WERI-Rb-1 (cell line): ENCODE measurements at regions not wholly inside any gene's neighbourhood (a gene's known extent, or its start where the extent isn't known, plus 50 kb on each side); places are given as distances from the start of the nearest gene placed in this dataset.

Experiments
- DNase-seq: peaks from one replicate; pipeline ENCODE4 v3.0.0-alpha.2; 2020
- H3K27ac ChIP-seq: fragments of 250-450 bp; sonication (Bioruptor Pico); 2 replicates; pipeline ENCODE4 v1.5.1; 2020; ENCODE audit warnings: mild to moderate bottlenecking, moderate library complexity
- H3K27me3 ChIP-seq: fragments of 250-450 bp; sonication (Bioruptor Pico); 2 replicates; pipeline ENCODE4 v1.5.1; 2021; ENCODE audit warnings: mild to moderate bottlenecking, low read depth, moderate library complexity; ENCODE audit not compliant: insufficient read depth, severe bottlenecking
- H3K36me3 ChIP-seq: fragments of 250-450 bp; sonication (Bioruptor Pico); 2 replicates; pipeline ENCODE4 v1.5.1; 2020; ENCODE audit warnings: mild to moderate bottlenecking, moderate library complexity
- H3K4me3 ChIP-seq: 2 replicates; pipeline ENCODE4 v1.5.1; 2011; ENCODE audit warnings: low read depth, mild to moderate bottlenecking, control low read depth, low read length
- H3K9me3 ChIP-seq: fragments of 250-450 bp; sonication (Bioruptor Pico); 2 replicates; pipeline ENCODE4 v1.5.1; 2021; ENCODE audit warnings: mild to moderate bottlenecking, moderate library complexity; ENCODE audit not compliant: severe bottlenecking
- CTCF ChIP-seq: IDR thresholded peaks from 2 replicates; pipeline ENCODE4 v1.5.1; 2011; ENCODE audit warnings: low read depth, mild to moderate bottlenecking, control low read depth, inconsistent platforms, low read length

GRCh38 chr12:78431931-78432330, 432.6 kb upstream of the SYT1 start:
- no peak overlapping the region for H3K4me3 ChIP-seq
- DNase-seq: no peak
- no peaks in the 10 kb centered on the region for H3K36me3 ChIP-seq
- no peak overlapping the region for H3K27ac ChIP-seq
- no peak for TF ChIP-seq CTCF
- no peaks in the 10 kb centered on the region for H3K27me3 ChIP-seq
- no peaks in the 10 kb centered on the region for H3K9me3 ChIP-seq

GRCh38 chr12:78439666-78440065, 424.9 kb upstream of the SYT1 start:
- Histone ChIP-seq H3K27ac (no peak overlapping the region), H3K4me3 (no peak overlapping the region), H3K27me3 (no peaks in the 10 kb centered on the region), H3K9me3 (peaks cover 3% of the 10 kb centered on the region), H3K36me3 (no peaks in the 10 kb centered on the region)
- TF ChIP-seq CTCF: no peak
- no peak for DNase-seq

GRCh38 chr12:78441737-78442453, 422.7 kb upstream of the SYT1 start:
- Histone ChIP-seq H3K36me3 (no peaks in the 10 kb centered on the region), H3K27me3 (no peaks in the 10 kb centered on the region), H3K9me3 (peaks cover 3% of the 10 kb centered on the region), H3K4me3 (no peak overlapping the region), H3K27ac (no peak overlapping the region)
- no peak for TF ChIP-seq CTCF
- DNase-seq: no peak

GRCh38 chr12:78442454-78442801, 422.1 kb upstream of the SYT1 start:
- Histone ChIP-seq H3K4me3 (no peak overlapping the region), H3K36me3 (no peaks in the 10 kb centered on the region), H3K9me3 (peaks cover 3% of the 10 kb centered on the region), H3K27me3 (no peaks in the 10 kb centered on the region), H3K27ac (no peak overlapping the region)
- DNase-seq: no peak
- no peak for TF ChIP-seq CTCF

- Histone ChIP-seq H3K4me3 (no peak overlapping the region), H3K36me3 (no peaks in the 10 kb centered on the region), H3K27me3 (no peaks in the 10 kb centered on the region), H3K9me3 (no peaks in the 10 kb centered on the region), H3K27ac (no peak overlapping the region)
- no peak for DNase-seq
- TF ChIP-seq CTCF: no peak
These were observed 418.0 kb upstream of the SYT1 start for GRCh38 chr12:78446555-78446954.

GRCh38 chr12:78447373-78447772, 417.2 kb upstream of the SYT1 start:
- no peaks in the 10 kb centered on the region for H3K9me3 ChIP-seq
- DNase-seq: no peak
- no peaks in the 10 kb centered on the region for H3K36me3 ChIP-seq
- H3K27me3 ChIP-seq: no peaks in the 10 kb centered on the region
- no peak overlapping the region for H3K27ac ChIP-seq
- TF ChIP-seq CTCF: no peak
- no peak overlapping the region for H3K4me3 ChIP-seq
